Midbrain (tissue), 1 donor: ENCODE measurements at regions not wholly inside any gene's neighbourhood (a gene's known extent, or its start where the extent isn't known, plus 50 kb on each side); places are given as distances from the start of the nearest gene placed in this dataset.
"Not testable (repeated sequence)": the region's sequence is repeated elsewhere in the genome, so short reads cannot be mapped to it uniquely, and the experiment has no call there.

ENCODE experiments used
- DNase-seq: peaks from one replicate; lab custom pipeline; 2025; lab: John Stamatoyannopoulos, UW

- DNase-seq, result not testable (repeated sequence)
Observed at GRCh38 chr4:52522093-52522492, 137.0 kb downstream of the USP46 start.

- no peak for DNase-seq
Observed at GRCh38 chr4:52529983-52530382, 129.1 kb downstream of the USP46 start.

- DNase-seq, result no peak
Observed at GRCh38 chr4:52535793-52536192, 123.3 kb downstream of the USP46 start.
